GM18858 (cell line): ENCODE measurements at regions not wholly inside any gene's neighbourhood (a gene's known extent, or its start where the extent isn't known, plus 50 kb on each side); places are given as distances from the start of the nearest gene placed in this dataset.
"Not testable (repeated sequence)": the region's sequence is repeated elsewhere in the genome, so short reads cannot be mapped to it uniquely, and the experiment has no call there.

Experiments
- ATAC-seq: cut with Tn5 transposase; IDR thresholded peaks from one replicate; pipeline ENCODE4 v1.9.1; 2021; ENCODE audit not compliant: unreplicated experiment

- ATAC-seq, result no peak
Observed at GRCh38 chr3:88403319-88403718, 253.6 kb downstream of the C3orf38 start.

GRCh38 chr3:88408097-88408496 lies 258.3 kb downstream of the C3orf38 start:
- ATAC-seq, result no peak

- ATAC-seq, result no peak
Observed at GRCh38 chr3:88408935-88409334, 259.2 kb downstream of the C3orf38 start.

GRCh38 chr3:88410259-88410658 lies 260.5 kb downstream of the C3orf38 start:
- ATAC-seq, result no peak

- ATAC-seq, result no peak
Observed at GRCh38 chr3:88412346-88412745, 262.6 kb downstream of the C3orf38 start.

- no peak for ATAC-seq
Observed at GRCh38 chr3:88416436-88416835, 266.7 kb downstream of the C3orf38 start.

- no peak for ATAC-seq
Observed at GRCh38 chr3:88418219-88418618, 268.5 kb downstream of the C3orf38 start.

GRCh38 chr3:88433568-88433967 lies 283.8 kb downstream of the C3orf38 start:
- peak; percentile 99 for ATAC-seq

- ATAC-seq, result no peak
Observed at GRCh38 chr3:88434001-88434400, 284.2 kb downstream of the C3orf38 start.

- ATAC-seq, result peak; percentile 76
Observed at GRCh38 chr3:88440701-88441100, 290.9 kb downstream of the C3orf38 start.

- ATAC-seq, result no peak
Observed at GRCh38 chr3:88443066-88443465, 293.3 kb downstream of the C3orf38 start.

- ATAC-seq, result no peak
Observed at GRCh38 chr3:88444251-88444650, 294.5 kb downstream of the C3orf38 start.

GRCh38 chr3:88452228-88452627 lies 302.5 kb downstream of the C3orf38 start:
- no peak for ATAC-seq

GRCh38 chr3:88460369-88460768 lies 310.6 kb downstream of the C3orf38 start:
- ATAC-seq, result no peak

GRCh38 chr3:88462230-88462629 lies 312.5 kb downstream of the C3orf38 start:
- ATAC-seq, result no peak

- no peak for ATAC-seq
Observed at GRCh38 chr3:88467191-88467590, 317.4 kb downstream of the C3orf38 start.

- ATAC-seq, result no peak
Observed at GRCh38 chr3:88469216-88469615, 319.5 kb downstream of the C3orf38 start.

GRCh38 chr3:88478460-88478859 lies 328.7 kb downstream of the C3orf38 start:
- no peak for ATAC-seq

GRCh38 chr3:88480822-88481221 lies 331.1 kb downstream of the C3orf38 start:
- no peak for ATAC-seq

- ATAC-seq, result no peak
Observed at GRCh38 chr3:88485001-88485400, 335.2 kb downstream of the C3orf38 start.

- not testable (repeated sequence) for ATAC-seq
Observed at GRCh38 chr3:88508818-88509217, 359.1 kb downstream of the C3orf38 start.

- ATAC-seq, result no peak
Observed at GRCh38 chr3:88509582-88509981, 359.8 kb downstream of the C3orf38 start.

GRCh38 chr3:88528494-88528893 lies 378.7 kb downstream of the C3orf38 start:
- ATAC-seq, result no peak

GRCh38 chr3:88534534-88534933 lies 384.8 kb downstream of the C3orf38 start:
- ATAC-seq, result no peak
